HG03039 (cell line): ENCODE measurements at regions not wholly inside any gene's neighbourhood (a gene's known extent, or its start where the extent isn't known, plus 50 kb on each side); places are given as distances from the start of the nearest gene placed in this dataset.

ENCODE experiments used
- ATAC-seq: cut with Tn5 transposase; IDR thresholded peaks from one replicate; pipeline ENCODE4 v1.9.1; 2021; ENCODE audit warnings: mild to moderate bottlenecking, moderate library complexity; ENCODE audit not compliant: unreplicated experiment

DNA sequence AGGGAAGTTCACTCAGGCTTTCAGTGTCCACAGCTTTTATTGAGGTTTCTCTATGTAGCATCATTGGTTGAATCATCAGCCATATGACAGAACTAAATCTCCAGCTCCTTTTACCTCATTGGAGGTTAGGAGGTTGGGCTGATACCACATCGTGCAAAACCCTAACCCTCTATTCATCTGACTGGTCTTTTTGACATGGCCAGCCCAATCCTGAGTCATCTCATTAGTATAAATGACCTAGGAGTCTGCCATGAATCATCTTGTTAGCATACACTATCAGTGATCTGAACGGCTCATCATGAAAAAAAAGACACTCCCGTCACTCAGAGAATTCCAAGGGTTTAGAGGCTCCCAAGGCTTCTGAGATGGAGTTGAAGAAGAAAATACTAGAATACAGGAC, 669.8 kb upstream of the POT1 start:
- ATAC-seq: no peak

DNA sequence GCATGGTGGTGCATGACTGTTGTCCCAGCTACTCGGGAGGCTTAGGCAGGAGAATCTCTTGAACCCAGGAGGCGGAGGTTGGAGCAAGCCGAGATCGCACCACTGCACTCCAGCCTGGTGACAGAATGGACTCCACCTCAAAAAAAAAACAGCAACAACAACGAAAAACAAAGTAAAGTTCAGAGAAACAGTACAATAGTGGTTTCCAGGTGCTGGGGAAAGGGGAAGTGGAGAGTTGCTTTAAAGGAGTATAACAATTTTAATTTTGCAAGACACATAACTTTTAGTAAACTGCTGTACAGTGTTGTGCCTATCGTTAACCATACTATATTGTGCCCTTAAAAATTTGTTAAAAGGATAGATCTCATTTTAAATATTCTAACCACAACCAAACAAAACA, 662.7 kb upstream of the POT1 start:
- ATAC-seq: no peak

DNA sequence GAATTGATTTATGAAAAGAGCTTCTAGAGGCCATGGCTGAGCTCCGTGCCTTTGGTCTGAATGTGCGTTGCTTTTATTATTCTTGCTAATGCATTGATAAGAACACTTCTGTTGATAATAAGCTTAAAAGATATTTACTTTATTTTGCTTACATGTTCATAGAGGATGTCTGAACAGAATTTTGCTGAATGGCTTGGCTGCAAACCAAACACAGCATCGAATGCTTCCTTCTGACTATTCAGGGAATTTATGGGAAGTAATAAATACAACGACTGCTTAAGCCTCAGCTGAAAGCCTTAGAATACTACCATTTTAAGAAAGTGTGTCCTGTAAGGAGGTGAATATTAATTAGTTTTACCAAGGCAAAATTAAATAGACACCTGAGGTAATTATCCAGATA, 643.5 kb upstream of the POT1 start:
- ATAC-seq: no peak

DNA sequence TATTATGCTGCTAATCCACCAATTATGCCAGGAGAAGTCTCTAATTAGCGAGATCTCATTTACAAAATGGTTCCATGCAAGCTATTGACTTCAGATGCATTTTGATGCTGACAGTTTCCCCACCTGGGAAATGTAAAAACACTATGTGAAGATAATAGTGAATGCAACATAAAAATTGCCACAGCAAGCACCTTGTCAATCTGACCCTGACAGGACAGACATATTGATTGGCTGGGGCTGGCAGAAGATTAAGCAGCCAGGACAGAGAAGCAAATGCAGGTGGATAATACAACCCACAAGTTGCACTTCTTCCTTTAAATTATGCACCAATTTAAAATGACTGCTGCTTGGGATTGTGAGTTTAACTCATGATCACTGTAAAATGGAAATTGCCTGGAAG, 642.8 kb upstream of the POT1 start:
- ATAC-seq: no peak

DNA sequence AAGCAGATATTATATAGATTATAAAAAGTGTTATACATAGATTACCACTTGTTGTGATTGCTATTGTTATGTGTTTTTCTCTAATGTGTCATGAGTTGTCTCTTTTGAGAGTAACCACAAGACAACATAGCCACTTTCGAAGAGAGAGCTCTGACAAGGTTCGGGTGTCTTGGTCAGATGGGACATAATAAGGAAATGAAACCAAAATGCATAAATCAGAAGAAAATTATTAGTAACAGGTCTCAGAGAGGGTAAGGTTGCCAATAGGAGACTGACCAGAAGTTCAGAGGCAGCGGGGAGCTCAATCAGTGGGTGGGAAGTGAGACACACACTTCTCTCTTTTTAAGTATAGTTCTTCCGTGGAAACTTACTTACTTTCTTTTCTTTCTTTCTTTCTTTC, 639.2 kb upstream of the POT1 start:
- peak; percentile 99 for ATAC-seq

DNA sequence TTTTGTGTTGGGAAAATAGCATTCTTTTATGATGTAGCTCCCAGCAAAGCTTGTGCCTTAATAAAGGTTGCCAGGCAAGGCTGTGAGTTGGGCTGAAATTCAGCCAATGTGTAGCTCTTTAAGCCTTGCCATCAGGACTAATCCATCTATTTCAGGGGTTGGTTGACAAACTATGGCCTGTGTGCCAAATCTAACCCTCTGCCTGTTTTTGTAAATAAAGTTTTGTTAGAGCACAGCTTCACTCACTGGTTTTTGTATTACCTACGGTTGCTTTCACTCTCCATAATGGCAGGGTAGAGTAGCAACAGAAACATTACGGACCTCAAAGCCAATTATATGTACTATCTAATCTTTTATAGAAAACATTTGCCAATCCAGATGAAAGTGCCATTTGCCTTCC, 638.1 kb upstream of the POT1 start:
- ATAC-seq: no peak

DNA sequence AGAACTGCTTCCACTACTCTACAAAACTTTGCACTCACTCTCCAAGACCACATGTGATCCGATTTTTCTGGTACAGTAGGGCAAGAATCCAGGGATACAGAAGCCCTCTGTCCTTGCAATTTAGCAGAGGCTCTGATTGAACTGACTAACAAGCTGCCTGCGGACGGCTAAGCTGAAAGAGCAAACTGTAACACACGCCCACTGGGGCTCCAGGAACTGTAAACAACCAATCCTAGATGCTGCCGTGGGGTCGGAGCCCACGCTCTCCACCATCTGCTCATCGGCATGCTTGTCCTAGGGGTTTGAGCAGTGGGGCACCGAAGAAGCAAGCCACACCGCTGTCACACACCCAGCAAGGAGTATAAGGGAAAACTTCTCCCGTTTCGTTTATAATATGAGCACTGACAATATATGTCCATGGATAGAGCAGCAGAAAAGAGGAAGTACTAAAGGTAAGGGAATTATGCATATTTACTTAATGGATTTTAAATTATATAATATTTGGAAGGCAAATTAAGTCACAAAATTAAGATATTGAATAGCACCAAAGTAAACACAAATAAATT, 634.4 kb upstream of the POT1 start:
- no peak for ATAC-seq

DNA sequence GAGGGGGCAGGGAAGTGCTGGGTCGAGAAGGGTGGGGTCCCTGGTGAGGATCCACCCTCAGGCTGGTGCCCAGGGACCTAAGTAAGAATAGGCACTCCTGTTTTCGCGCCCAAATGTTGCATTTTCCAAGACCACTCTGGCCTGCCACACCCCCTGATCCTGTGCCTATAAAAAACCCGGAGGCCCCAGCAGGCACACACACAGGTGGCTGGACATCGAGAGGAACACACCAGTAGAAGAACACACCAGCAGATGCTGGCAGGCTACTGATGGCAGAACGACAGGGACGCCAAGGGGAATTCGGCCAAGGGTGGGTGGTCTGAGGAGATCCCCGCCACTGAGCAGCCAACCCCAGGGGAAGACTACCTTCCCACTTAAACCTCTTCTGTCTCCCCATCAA, 633.9 kb upstream of the POT1 start:
- no peak for ATAC-seq

DNA sequence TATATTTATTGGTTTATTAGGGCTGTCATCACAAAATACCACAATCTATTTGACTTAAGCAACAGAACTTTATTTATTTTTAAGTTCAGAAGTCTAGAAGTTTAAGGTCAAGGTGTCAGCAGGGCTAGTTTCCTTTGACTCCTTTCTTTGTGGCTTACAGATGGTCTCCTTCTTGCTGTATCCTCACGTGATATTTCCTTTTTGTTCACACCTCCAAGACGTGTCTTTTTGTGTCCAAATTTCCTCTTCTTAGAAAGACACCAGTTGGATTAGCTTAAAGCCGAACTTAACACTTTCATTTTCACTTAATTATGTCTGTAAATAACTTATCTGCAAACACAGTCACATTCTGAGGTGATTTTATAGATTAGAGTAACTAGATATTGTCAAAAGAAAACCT, 631.4 kb upstream of the POT1 start:
- no peak for ATAC-seq

DNA sequence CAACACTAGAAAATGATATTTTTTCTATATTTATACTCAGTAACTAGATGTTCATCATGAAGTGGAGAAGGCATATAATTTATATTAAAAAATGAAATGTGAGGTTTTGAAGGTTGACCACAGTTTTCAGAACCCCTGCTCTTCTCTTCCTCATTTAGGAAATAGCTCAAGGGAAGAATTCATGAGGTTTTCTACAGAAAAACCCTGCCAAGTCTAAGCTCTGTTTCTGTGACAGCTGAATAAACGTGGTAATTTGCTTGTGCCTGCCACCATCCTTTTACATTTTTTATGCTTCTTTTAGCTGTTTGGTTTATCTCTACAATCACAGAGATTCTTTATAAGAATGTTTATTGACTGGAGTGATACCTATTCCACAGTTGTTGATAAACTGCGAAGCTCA, 630.3 kb upstream of the POT1 start:
- ATAC-seq: no peak

DNA sequence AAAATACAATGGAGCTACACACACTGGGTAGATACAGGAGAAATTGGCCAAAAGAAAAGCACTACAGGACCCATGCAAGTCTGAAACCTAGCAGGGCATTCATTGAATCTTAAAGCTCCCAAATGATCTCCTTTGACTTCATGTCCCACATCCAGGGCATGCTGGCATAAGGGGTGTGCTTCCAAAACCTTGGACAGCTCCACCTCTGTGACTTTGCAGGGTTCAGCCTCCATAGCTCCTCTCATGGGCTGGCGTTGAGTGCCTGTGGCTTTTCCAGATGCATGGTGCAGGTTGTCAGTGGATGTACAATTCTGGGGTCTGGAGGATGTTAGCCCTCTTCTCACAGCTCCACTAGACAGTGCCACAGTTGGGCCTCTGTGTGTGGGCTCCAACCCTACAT, 626.3 kb upstream of the POT1 start:
- no peak for ATAC-seq

DNA sequence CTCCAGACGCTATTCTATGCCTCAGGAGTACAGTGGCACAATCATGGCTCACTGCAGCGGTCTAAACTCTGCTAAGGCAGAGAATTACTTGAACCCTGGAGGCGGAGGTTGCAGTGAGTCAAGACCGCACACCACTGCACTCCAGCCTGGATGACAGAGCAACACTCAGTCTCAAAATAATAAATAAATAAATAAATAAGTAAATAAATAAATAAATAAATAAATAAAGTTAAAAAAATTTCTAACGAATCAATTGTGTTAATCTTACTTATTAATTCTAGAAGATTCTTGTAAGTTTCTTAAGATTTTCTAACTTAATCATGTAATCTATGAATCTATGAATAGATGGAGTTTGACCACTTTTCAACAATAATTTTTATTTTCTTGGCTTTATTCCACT, 621.4 kb upstream of the POT1 start:
- no peak for ATAC-seq

DNA sequence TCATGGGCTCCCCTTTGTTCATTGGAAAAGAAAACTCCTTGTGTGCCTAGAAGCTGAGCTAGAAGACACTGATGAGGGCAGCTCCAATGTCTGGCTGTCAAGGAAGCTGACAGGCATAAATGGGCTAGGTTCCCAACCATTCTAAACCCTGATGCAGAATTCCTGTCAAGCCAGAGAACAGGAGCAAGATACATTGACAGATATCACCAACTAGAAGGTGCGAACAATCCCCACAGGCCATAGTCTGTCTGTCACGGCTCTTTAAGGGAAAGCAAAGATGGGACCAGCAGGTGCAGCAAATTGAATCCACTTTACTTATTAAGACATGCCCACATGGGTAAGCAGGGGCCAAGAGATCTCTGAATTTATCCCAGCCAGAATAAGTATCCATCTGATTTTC, 617.9 kb upstream of the POT1 start:
- no peak for ATAC-seq

DNA sequence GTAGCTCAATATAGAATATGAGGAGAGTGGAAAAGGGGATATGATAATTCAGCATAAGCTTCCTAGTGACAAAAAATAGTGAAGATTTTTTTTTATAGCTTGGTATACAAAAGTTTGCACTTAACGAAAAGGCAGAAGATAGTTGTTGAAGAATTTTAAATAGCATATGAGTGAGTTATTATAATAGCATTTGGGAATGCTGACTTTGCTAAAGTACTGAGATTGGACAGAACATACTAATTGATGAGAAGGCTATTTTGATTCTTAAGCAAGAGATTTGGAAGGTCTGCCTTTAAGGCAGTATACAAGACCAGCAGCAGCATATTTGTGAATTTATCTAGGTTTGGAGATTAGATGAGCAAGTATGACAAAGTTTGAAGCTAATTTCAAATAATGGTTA, 600.9 kb upstream of the POT1 start:
- ATAC-seq: no peak

DNA sequence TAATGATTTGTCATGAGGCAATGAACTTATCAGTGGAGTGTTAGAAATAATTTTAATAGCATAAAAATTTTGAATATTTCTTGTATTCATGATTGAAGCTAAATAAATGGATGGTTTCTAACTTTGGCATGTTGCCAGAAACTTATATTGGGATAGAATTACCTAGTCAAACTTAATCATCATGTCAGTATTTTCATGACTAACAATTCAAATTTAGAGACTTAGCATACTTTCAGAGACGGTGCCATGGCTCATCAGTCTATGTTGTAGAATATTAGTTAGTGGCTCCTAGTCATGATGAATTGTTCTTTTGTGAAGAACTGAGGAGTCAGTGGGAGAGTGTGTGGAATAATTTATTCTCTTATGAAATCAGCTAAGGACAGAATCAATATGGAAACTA, 599.6 kb upstream of the POT1 start:
- ATAC-seq: no peak

DNA sequence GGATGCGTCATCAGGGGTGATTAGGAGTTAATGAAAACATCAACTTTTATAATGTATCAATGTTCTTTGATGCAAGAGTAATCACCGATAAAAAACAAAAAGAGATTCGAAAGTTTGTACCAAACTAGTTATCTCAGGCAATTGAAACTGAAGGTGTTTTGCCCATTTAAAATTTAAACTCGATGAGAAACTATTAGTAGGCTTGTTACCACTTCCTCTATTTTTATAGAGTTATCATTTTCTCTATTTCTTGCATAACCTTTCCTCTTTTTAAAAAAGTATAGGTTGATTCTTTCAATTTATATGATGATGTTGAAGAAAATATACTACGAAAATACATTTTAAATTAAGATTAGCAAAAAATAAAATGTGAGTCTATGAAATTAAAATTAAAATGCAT, 597.3 kb upstream of the POT1 start:
- ATAC-seq: no peak

DNA sequence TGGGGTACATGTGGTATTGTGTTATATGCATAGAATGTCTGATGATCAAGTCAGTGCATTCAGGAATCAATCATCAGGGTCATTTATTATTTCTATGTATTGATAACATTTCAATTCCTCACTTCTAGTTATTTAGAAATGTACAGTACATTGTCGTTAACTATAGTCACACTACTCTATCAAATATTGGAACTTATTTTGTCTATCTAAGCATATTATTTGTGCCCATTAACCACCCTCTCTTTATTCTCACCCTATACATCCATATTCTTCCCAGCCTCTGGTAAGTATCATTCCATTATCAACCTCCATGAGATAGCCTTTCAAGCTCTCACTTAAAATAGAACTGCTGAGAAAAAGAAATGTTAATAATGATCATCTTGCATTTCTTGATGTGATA, 596.5 kb upstream of the POT1 start:
- no peak for ATAC-seq

DNA sequence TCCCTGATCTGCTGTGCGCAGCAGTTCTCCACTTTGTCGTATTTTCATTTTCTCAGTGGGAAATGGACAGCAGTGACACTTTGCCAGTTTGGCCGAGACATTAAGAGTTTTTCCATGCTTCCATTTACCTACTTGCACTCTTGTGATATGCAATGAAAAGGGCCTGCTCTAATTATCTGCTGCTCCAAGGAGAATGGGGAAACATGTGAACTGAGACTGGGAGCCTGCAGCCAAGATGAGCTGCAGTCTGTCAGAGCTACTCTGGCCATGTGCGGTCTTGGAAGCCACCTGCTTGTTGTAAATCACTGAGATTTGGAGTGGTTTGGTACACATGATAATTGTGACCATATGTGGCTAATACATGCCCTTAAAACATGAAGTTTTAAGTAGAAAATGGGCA, 586.6 kb upstream of the POT1 start:
- no peak for ATAC-seq

DNA sequence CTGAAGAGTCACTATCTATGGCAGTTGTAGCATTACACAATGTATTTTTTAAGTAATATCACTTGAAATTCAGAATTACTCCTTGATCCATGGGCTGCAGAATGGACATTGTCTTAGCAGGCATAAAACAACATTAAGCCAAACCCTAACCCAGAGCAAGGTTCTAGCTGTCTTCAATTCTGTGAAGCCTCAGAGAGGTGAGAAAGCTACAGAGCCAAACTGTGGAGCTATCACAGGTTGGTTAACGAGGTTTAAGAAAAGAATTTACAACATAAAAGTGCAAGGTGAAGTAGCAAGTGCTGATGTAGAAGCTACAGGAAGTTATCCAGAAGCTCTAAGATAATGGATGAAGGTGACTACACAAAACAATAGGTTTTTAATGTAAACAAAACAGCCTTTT, 582.7 kb upstream of the POT1 start:
- no peak for ATAC-seq

DNA sequence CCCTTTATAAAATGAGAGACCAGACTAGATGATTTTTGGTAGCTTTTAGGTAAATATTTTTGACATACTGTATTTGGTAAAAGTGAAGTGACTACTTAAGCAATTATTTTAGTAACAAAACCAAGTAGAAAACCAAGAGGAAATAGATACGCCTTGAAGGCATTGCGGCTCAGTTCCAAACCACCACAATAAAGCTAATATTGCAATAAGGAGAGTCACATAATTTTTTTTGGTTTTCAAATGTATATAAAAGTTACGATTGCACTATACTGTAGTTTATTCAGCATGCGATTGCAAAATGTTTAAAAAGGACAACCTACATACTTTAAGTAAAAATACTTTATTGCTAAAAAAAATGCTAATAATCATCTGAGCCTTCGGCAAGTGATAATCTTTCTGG, 581.7 kb upstream of the POT1 start:
- no peak for ATAC-seq

DNA sequence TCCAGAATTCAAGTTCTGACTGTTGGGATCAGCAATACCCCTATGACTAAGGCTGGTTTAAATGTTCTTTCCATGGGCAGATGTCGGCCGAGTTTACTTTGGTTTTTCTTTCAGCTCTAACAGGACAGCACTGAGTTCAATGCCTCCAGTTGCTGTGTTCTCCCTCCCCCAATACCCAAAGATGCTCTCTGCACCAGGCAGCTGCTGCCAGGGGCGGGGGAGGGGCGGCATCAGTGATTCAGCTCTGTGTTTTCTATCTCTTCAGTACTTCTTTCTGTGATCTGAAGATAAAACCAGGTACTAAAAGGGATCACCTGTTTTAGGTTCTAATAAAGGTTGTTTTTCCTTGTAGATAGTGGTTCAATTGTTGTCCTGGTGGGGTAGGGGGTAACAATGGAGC, 576.7 kb upstream of the POT1 start:
- no peak for ATAC-seq

DNA sequence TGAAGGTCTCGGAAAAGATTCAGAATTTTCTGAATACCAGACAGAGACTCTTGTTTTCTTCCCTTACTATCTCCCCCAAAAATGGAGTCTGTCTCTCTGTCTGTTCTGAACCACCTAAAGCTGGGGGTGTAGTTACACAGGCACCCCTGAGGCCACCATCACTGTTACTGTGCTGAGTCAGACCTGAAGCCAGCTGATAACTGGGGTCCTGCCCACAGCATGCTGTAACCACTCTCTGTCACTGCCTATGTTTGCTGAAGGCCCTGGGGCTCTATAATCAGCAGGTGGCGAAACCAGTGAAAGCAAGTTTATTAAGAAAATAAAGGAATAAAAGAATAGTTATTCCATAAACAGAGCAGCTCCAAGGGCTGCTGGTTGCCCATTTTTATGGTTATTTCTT, 575.2 kb upstream of the POT1 start:
- ATAC-seq: no peak

DNA sequence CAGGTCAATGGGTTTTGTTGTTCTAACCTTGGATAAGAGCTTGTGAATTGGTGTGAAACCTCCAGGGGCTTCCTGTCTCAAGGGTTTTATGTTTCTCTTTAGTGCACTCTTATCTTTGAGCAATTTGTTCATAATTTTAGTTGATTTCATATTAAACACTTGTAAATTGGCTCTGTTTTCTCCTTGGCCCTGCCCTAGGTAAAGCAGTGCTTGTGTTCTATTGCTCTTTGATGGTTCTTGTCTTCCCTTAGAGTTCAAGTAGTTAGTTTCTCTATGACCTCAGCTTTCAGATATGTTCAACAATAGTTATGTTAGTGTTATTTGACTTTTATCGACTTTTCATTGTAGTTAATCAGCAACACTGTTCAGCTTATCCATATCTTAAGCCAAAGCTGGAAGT, 566.4 kb upstream of the POT1 start:
- ATAC-seq: no peak

DNA sequence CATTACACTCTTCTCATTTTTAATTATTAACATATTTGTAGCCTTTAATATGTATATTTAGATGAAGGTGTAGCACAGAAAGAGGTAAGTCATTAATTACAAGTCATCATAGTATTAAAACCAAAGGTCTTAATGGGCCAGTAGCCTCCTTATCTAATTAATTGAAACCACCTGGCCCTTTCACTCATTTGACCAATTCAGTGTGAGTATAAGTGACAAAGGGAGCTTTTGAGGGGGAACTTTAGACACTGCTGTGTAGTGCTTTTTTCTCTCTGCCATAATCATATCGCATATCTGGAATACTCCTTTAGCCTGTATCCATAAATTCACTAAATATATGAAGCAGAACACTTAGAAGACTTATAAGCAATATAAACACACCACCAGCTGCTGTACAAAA, 562.9 kb upstream of the POT1 start:
- ATAC-seq: no peak
